ENCODE measurements at regions not wholly inside any gene's neighbourhood (a gene's known extent, or its start where the extent isn't known, plus 50 kb on each side); places are given as distances from the start of the nearest gene placed in this dataset.

GRCh38 chr12:107164392-107164791 is 71.0 kb upstream of the CRY1 start:
- WGBS, 2 experiments (ENCODE audit: extremely low coverage in 1 of 2, insufficient coverage in 1 of 2, insufficient read length in 1 of 2, insufficient replicate concordance in 2 of 2, low coverage in 1 of 2, low lambda C conversion rate in 2 of 2, missing lambda C conversion rate in 1 of 2), result 61% methylated on average over 1 of the region's 1 CpG; no CpG with 5 or more reads in 1 of the 2 experiments
- peaks cover 0 to 2% (median 0%) of the 10 kb centered on the region in 4 experiments; a peak in 1 of 7 replicates for H3K27me3 ChIP-seq (replicated peaks in 1 of 4; ENCODE audit: control insufficient read depth in 3 of 4, extremely low read depth in 1 of 4, insufficient read depth in 3 of 4, low read length in 3 of 4)
- no peak overlapping the region for H3K23ac ChIP-seq (ENCODE audit: insufficient read length)
- no peaks in the 10 kb centered on the region for H3K23me2 ChIP-seq (ENCODE audit: low read depth, low read length)
- no peak overlapping the region for H3K14ac ChIP-seq (ENCODE audit: insufficient read length)
- no peak overlapping the region for H4K5ac ChIP-seq (ENCODE audit: insufficient read length, low read depth, low read length)
- H2BK5ac ChIP-seq (ENCODE audit: low read depth, low read length), result no peak overlapping the region
- H2BK12ac ChIP-seq (ENCODE audit: low read depth, low read length), result no peak overlapping the region
- ChIA-PET POLR2A (ENCODE audit: partially characterized antibody) (no interaction called here), CTCF (ENCODE audit: partially characterized antibody) (no interaction called here)
- no peak overlapping the region for H3K4ac ChIP-seq (replicated peaks; ENCODE audit: insufficient read length, low read depth, low read length)
- no peaks in the 10 kb centered on the region for H3K9me3 ChIP-seq (ENCODE audit: insufficient read depth in 2 of 2, low read depth in 1 of 2, low read length in 1 of 2)
- no peak overlapping the region for H2BK20ac ChIP-seq (ENCODE audit: low read length)
- H3K4me1 ChIP-seq (replicated peaks in 1 of 4; ENCODE audit: control insufficient read depth in 3 of 4, insufficient read depth in 4 of 4, low read length in 3 of 4), result peaks cover 0 to 3% (median 0%) of the 10 kb centered on the region in 4 experiments; a peak in 2 of 7 replicates
- H4K20me1 ChIP-seq (replicated peaks in 1 of 2; ENCODE audit: control insufficient read depth in 1 of 2, insufficient read depth in 2 of 2, low read length in 2 of 2), result no peaks in the 10 kb centered on the region
- peak overlapping the region in 1 of 4 experiments; percentile 34; a peak in 1 of 7 replicates for H3K9ac ChIP-seq (replicated peaks in 1 of 4; ENCODE audit: extremely low read depth in 1 of 4, low read depth in 3 of 4, low read length in 3 of 4)
- H2AK5ac ChIP-seq (ENCODE audit: low read depth, low read length), result no peak overlapping the region
- no peak overlapping the region for H2BK15ac ChIP-seq (ENCODE audit: low read length)
- no peak overlapping the region for H3K27ac ChIP-seq (ENCODE audit: low read depth, low read length)
- H4K91ac ChIP-seq (replicated peaks; ENCODE audit: insufficient read length, low read length), result no peak overlapping the region
- no peak overlapping the region for H2AFZ ChIP-seq (ENCODE audit: low read length)
- H3K4me3 ChIP-seq (ENCODE audit: extremely low read depth in 1 of 4, insufficient read depth in 2 of 4, low read depth in 3 of 4, low read length in 4 of 4), result no peak overlapping the region
- no peak overlapping the region for H4K8ac ChIP-seq (ENCODE audit: extremely low read depth, insufficient read depth, low read length)
- no peaks in the 10 kb centered on the region for H3K79me2 ChIP-seq (ENCODE audit: control insufficient read depth in 1 of 2, insufficient read depth in 2 of 2, low read length in 2 of 2)
- TF ChIP-seq, protein P1, sequence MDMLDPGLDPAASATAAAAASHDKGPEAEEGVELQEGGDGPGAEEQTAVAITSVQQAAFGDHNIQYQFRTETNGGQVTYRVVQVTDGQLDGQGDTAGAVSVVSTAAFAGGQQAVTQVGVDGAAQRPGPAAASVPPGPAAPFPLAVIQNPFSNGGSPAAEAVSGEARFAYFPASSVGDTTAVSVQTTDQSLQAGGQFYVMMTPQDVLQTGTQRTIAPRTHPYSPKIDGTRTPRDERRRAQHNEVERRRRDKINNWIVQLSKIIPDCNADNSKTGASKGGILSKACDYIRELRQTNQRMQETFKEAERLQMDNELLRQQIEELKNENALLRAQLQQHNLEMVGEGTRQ (IDR thresholded peaks at IDR 0.05; ENCODE audit: low read length), result no peak
- TF ChIP-seq HDAC2 (IDR thresholded peaks at IDR 0.05; ENCODE audit: borderline replicate concordance in 1 of 2, low read depth in 2 of 2, low read length in 2 of 2) (no peak), KDM4A (IDR thresholded peaks at IDR 0.05; ENCODE audit: low read depth, low read length, severe bottlenecking) (no peak), JUN (IDR thresholded peaks at IDR 0.05; ENCODE audit: low read depth, low read length) (no peak), ZNF274 (IDR thresholded peaks at IDR 0.05; ENCODE audit: borderline replicate concordance, extremely low read depth, low read length) (no peak), TCF12 (IDR thresholded peaks at IDR 0.05; ENCODE audit: low read depth, low read length) (no peak), FOSL1 (IDR thresholded peaks at IDR 0.05; ENCODE audit: insufficient read depth, low read depth, low read length) (no peak), CREB1 (IDR thresholded peaks at IDR 0.05) (no peak), KDM1A (IDR thresholded peaks at IDR 0.05; ENCODE audit: borderline replicate concordance, low read length) (no peak), SP1 (IDR thresholded peaks at IDR 0.05; ENCODE audit: low read depth, low read length) (no peak), SUZ12 (IDR thresholded peaks at IDR 0.05; ENCODE audit: low read length) (no peak), RAD21 (IDR thresholded peaks at IDR 0.05 in 1 of 2, conservative IDR thresholded peaks at IDR 0.05 in 1 of 2; ENCODE audit: low read depth in 2 of 2, low read length in 2 of 2) (no peak)
- FAIRE-seq (no peak), DNase-seq (ENCODE audit: low read depth in 1 of 2, low spot score in 2 of 2) (no peak)
- no peaks in the 10 kb centered on the region for H3K79me1 ChIP-seq (ENCODE audit: low read depth, low read length)
- no peak overlapping the region for H3K18ac ChIP-seq (ENCODE audit: extremely low read depth, low read length)
- H3K4me2 ChIP-seq (ENCODE audit: insufficient read depth in 1 of 2, low read depth in 2 of 2, low read length in 2 of 2), result no peak overlapping the region
- H3K56ac ChIP-seq (replicated peaks; ENCODE audit: insufficient read length, low read depth, low read length), result no peak overlapping the region
- no peaks in the 10 kb centered on the region for H3K36me3 ChIP-seq (ENCODE audit: control insufficient read depth in 2 of 4, insufficient read depth in 4 of 4, low read length in 3 of 4)
- no peak overlapping the region for H2BK120ac ChIP-seq (replicated peaks; ENCODE audit: low read depth, low read length)

Data from H1 (cell line).